ENCODE measurements at regions not wholly inside any gene's neighbourhood (a gene's known extent, or its start where the extent isn't known, plus 50 kb on each side); places are given as distances from the start of the nearest gene placed in this dataset.

GRCh38 chr1:192862271-192862670, 53.4 kb downstream of the RGS2 start:
- TF ChIP-seq CTCF (IDR thresholded peaks at IDR 0.05; ENCODE audit: insufficient read depth, low read length, poor library complexity, severe bottlenecking), result no peak
- TF ChIP-seq EZH2phosphoT487 (conservative IDR thresholded peaks at IDR 0.05; ENCODE audit: low read length), result no peak
